Mononuclear cell (primary cell): ENCODE measurements at regions not wholly inside any gene's neighbourhood (a gene's known extent, or its start where the extent isn't known, plus 50 kb on each side); places are given as distances from the start of the nearest gene placed in this dataset.
"Not testable (repeated sequence)": the region's sequence is repeated elsewhere in the genome, so short reads cannot be mapped to it uniquely, and the experiment has no call there.

Source experiments
- H3K27me3 ChIP-seq: 2 replicates; pipeline ENCODE4 v1.6.0; 2011; ENCODE audit warnings: low read length, control low read depth; ENCODE audit not compliant: insufficient read depth
- H3K4me1 ChIP-seq: 2 replicates; pipeline ENCODE4 v1.5.1; 2011; ENCODE audit warnings: mild to moderate bottlenecking, low read length, control low read depth; ENCODE audit not compliant: insufficient read depth
- H3K4me3 ChIP-seq: 2 replicates; pipeline ENCODE4 v1.5.1; 2011; ENCODE audit warnings: mild to moderate bottlenecking, low read length, moderate library complexity
- H3K9me3 ChIP-seq: 2 replicates; pipeline ENCODE4 v1.5.1; 2011; ENCODE audit warnings: low read depth, mild to moderate bottlenecking, control low read depth, low read length

DNA sequence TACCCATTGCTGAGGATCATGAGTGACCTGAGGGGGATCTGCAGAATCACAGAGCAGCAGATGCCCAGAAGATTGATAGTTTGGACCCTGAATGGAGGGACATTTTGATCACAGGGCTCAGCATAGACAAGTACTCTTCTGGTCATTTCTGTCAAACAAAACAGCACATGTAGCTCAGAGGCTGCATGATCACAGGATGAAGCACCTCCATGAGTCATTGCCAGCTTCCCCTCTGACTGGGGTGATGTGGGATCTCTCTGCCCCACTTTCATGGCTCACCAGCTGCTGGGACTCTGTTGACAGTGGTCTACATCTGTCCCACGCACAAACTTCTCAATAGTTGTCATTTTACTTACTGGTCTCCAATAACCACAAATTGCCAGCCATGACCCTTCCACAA, 264.1 kb downstream of the RPIA start:
- Histone ChIP-seq H3K9me3 (no peaks in the 10 kb centered on the region), H3K4me1 (no peaks in the 10 kb centered on the region), H3K27me3 (no peaks in the 10 kb centered on the region), H3K4me3 (no peak overlapping the region)

DNA sequence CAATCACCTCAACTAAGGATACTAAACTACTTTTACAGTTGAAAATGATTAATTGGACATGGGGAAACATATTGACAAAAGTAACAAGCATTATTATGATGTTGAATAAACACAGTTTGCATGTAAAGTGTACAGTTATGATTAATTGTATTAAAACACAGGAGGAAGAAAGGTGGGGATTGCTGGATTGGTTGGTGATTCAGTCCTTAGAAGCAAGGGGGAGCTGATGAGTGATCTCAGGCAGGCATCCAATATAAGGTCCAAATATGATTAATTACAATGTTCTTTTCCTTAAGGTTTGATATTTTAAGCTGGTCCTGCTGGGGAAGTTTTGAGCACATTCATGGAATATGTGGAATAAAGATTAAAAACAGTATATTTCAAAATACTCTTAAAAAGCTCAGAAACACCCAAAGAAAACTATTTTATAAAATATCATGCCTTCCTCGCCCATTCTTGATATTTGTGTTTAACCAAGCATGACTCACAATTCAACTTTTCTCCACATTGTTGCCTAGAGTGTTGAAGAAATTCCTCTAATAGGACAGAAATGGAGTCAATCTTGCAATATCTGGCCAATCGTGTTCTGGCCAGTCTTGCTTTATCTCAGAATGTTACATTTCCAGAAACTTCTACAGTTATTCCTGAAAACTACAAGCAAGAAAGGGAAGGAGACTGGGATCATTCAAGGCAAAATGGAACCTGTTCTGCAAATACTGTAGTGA, 268.2 kb downstream of the RPIA start:
- Histone ChIP-seq H3K27me3 (no peaks in the 10 kb centered on the region), H3K4me3 (no peak overlapping the region), H3K4me1 (no peaks in the 10 kb centered on the region), H3K9me3 (no peaks in the 10 kb centered on the region)

DNA sequence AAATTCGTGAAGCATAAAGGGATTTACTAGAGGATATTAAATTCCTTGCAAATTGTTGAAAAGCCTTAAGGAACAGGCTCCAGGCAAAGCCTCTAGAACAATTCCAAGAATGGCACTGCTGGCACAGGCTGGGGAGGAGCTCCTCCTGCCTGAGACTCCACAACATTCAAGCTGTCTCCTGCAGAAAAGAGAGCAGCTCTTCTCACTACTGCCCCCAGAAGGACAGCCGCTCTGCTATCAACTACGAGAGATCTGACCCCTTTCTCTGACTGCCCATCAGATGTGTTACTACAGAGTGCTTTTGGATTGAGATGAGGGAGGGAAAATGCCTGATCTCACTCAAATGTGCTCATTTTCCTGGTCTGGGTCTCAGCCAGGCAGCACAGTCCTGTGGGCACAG, 269.9 kb downstream of the RPIA start:
- not testable (repeated sequence) for H3K27me3 ChIP-seq, H3K4me1 ChIP-seq

DNA sequence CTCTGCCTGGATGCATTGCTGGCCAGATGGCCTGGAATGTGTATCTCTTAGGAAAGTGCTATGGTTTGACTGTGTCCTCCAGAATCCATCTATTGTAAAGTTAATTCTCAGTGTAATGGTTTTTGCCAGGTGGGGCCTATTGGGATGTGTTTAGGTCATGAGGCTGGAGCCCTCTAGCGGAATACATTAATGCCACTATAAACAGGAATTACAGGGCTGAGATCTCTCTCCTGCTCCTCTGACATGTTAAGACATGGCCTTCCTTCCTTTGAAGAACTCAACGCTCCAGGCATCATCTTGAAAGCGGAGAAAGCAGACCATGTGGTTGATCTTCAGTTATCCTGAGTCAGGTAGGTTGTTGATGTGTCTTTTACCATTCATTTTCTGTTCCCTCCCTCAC, 276.4 kb downstream of the RPIA start:
- H3K9me3 ChIP-seq = no peaks in the 10 kb centered on the region
- H3K27me3 ChIP-seq = no peaks in the 10 kb centered on the region
- no peak overlapping the region for H3K4me3 ChIP-seq
- no peaks in the 10 kb centered on the region for H3K4me1 ChIP-seq

More for the DNA sequence above, 269.9 kb downstream of the RPIA start:
- H3K9me3 ChIP-seq, H3K4me3 ChIP-seq: not testable (repeated sequence)

DNA sequence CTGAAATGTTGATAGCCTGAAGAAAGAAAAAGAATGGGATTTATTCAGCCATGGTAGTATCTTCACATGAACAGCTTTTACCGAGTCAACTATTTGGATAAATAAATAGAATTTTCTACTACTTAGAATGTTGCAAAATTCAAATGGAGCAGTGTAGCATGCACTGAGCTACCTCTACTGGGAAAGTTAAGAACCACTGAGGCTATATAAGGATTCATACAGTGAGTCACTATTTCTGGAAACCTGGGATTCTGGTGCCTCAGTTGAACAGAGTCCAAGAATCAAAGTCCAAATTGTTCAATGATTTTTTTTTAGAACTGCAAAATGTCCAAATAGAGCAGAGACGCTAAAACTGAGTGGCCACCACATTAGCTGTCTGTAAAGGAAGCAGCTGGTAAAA, 286.5 kb downstream of the RPIA start:
- not testable (repeated sequence) for H3K9me3 ChIP-seq

DNA sequence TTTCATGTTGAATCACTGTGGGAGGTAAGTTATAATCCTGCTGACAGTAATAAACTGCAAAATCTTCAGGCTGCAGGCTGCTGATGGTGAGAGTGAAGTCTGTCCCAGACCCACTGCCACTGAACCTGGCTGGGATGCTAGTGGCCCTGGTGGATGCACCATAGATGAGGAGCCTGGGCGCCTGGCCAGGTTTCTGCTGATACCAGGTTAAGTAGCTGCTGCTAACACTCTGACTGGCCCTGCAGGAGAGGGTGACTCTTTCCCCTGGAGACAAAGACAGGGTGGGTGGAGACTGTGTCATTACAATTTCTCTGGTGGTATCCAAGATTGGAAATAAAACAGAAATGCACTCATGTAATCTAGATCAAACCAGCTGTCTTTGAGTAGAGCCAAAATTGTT, 287.0 kb downstream of the RPIA start:
- H3K4me1 ChIP-seq = not testable (repeated sequence)

More for the DNA sequence above, 286.5 kb downstream of the RPIA start:
- not testable (repeated sequence) for H3K27me3 ChIP-seq, H3K4me3 ChIP-seq, H3K4me1 ChIP-seq

DNA sequence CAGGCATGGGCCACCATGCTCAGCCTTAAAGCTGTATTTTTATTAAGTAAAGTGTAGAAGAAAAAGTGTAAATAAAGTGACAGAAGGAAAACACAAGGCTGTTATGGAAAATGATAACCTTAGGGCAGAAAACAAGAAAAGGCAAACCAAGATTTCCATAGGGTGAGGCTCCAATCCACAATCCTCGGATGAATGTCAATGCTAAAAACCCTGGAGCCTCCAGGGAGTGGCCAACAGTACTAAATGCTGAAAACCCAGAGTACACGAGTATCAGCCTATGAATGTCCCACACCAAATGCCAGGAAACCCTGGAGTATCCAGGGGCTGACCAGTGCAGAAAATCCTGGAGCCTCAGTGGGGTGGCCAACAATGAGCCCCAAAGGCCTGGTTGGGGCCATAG, 292.6 kb downstream of the RPIA start:
- not testable (repeated sequence) for H3K27me3 ChIP-seq, H3K9me3 ChIP-seq, H3K4me3 ChIP-seq, H3K4me1 ChIP-seq

More for the DNA sequence above, 287.0 kb downstream of the RPIA start:
- not testable (repeated sequence) for H3K27me3 ChIP-seq, H3K4me3 ChIP-seq, H3K9me3 ChIP-seq

DNA sequence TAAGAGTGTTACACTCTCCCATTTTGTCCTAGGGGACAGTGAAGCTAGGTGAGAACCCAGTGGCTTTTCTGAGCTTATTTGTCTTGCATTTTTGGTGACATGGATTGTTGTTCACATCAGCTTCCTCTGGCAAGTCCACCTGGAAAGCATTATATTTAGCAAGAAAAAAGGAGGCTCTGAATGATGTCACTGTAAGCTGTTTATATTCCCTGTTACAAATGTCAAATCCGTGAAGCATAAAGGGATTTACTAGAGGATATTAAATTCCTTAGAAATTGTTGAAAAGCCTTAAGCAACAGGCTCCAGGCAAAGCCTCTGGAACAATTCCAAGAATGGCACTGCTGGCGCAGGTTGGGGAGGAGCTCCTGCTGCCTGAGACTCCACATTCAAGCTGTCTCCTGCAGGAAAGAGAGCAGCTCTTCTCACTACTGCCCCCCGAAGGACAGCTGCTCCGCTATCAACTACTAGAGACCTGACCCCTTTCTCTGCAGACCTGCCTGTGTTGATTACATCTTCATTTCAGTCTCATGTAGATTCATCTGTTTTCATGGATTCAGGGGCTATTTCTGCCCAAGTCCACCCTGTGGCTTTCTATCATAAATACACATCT, 295.4 kb downstream of the RPIA start:
- not testable (repeated sequence) for H3K4me3 ChIP-seq, H3K9me3 ChIP-seq, H3K27me3 ChIP-seq, H3K4me1 ChIP-seq

DNA sequence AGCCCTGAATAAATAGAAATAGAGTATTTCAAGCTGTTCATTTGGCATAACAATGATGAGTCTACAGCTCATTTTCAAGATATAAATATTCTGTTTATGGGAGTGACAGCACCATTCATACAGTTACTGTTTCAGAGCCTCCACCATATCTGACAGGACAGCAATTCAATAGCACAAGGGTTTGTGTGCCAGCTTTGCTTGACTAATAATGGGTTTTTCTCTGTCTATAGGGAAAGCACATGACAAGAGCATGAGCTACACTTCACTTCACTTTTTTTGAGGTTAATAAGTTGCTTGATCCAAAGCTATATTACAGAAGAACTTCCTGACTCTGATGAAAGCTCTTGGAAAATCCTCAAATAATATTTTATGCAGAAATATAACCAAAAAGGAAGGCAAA, 297.1 kb downstream of the RPIA start:
- H3K4me1 ChIP-seq, H3K4me3 ChIP-seq, H3K27me3 ChIP-seq, H3K9me3 ChIP-seq: not testable (repeated sequence)

DNA sequence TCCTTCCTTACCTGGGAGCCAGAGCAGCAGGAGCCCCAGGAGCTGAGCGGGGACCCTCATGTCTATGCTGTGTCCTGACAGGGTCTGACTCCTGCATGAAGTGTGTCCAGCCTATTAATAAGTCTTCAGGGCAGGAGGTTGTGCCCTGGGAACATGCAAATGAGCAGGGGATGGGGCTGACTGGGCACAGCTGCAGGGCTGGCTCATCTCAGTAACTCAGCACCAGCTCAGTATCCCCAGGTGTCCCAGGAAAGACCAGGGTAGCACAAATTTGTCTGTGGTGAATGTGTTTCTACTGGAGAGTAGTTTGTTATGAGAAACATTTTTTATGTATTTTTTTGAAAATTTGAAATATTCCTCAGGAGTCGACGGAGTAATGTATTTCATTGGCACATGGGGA, 301.3 kb downstream of the RPIA start:
- H3K4me3 ChIP-seq, H3K9me3 ChIP-seq, H3K27me3 ChIP-seq, H3K4me1 ChIP-seq: not testable (repeated sequence)

DNA sequence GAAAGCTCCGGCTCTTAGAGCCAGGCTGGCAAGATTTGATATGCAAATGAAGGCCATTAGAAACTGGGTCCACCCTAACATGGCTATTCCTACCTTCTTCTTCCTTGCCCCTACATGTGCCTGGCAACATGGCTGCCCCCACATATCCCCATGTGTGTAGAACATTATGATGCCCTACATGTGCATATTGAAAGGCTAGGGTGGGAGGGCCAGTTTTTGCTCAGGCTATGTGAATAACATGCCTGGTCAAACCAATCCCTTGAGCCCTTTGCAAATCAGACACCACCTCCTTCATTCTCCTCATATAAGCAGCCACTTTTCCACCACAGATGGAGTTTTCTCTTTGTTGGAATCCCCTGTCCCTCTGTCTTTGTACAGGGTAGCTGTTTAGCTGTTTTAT, 303.4 kb downstream of the RPIA start:
- H3K4me1 ChIP-seq, H3K9me3 ChIP-seq, H3K4me3 ChIP-seq, H3K27me3 ChIP-seq: not testable (repeated sequence)

DNA sequence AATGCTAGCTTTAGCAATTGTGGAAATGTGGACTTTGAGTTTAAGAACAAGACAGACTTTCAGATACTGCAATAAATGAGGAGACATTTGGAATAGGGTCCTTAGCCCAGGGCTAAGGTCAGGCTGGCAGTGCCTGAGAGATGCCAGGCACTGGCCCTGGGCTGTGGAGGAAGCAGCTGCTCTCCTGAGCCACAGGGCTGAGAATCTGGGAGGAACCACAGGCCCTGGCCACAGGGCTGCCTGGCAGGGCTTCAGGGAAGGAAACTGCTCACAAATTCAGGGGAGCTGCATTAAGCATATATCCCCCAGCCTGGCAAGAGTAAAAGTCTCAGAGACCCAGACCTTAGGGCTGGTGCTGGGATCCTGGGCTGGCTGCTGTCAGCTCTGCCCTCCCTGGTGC, 305.1 kb downstream of the RPIA start:
- H3K4me1 ChIP-seq, H3K27me3 ChIP-seq, H3K4me3 ChIP-seq, H3K9me3 ChIP-seq: not testable (repeated sequence)

DNA sequence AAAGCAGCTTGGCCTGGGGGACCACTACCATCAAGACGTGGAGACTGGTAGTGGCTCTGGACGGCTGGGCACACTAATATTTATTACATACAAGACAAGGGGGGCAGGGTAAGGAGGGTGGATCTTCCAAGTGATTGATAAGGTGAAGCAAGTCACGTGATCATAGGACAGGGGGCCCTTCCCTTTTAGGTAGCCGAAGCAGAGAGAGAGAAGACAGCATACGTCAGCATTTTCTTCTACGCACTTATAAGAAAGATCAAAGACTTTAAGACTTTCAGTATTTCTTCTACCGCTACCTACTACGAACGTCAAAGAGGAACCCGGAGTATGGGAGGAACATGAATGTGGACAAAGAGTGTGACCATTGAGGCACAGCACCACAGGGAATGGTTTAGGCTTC, 307.9 kb downstream of the RPIA start:
- Histone ChIP-seq H3K4me1 (no peaks in the 10 kb centered on the region), H3K4me3 (no peak overlapping the region), H3K9me3 (no peaks in the 10 kb centered on the region), H3K27me3 (no peaks in the 10 kb centered on the region)

DNA sequence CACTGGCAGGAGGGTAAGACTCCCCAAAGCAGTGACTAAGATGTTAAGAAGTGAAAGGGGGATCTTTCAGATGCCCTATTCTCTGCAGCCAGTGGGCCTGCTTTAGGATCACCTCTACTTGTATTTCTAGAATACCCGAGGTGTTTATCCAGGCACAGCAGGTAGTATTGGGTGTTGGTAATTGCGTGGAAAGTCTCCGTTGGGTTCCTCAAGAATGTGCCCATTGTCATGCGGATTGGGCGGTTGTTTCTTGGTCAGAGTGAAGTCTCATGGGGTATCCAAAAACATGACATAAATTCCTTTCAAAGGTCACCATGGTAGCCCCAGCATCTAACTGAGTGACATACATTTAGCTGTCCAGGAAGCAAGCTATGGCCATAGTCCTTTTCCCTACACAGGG, 308.8 kb downstream of the RPIA start:
- Histone ChIP-seq H3K27me3 (no peaks in the 10 kb centered on the region), H3K9me3 (no peaks in the 10 kb centered on the region), H3K4me1 (no peaks in the 10 kb centered on the region), H3K4me3 (no peak overlapping the region)

DNA sequence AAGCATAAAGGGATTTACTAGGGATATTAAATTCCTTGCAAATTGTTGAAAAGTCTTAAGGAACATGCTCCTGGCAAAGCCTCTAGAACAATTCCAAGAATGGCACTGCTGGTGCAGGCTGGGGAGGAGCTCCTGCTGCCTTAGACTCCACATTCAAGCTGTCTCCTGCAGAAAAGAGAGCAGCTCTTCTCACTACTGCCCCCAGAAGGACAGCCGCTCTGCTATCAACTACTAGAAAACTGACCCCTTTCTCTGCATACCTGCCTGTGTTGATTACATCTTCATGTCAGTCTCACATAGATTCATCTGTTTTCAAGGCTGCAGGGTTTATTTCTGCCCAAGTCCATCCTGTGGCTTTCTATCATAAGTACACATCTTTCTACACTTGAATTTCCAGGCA, 312.8 kb downstream of the RPIA start:
- not testable (repeated sequence) for H3K27me3 ChIP-seq, H3K4me1 ChIP-seq, H3K9me3 ChIP-seq, H3K4me3 ChIP-seq

DNA sequence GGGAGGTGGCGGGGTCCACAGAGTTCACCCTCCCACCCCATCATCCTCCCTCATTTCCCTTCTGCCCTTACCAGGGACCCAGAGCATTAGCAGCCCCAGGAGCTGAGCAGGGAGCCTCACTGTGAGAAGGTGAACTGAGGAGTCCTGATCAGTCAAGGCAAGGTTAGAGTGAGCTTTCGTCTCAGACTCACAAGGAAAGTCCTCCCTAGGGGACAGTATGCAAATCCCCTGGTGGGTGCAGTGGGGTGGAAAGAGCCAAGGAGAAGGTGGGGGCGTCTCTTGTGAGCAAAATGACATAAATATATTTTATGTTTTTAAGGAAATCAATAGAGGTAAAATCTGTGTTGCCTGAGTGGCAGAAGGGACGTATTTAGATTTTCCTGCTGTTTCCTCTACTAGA, 329.1 kb downstream of the RPIA start:
- not testable (repeated sequence) for H3K4me3 ChIP-seq, H3K9me3 ChIP-seq, H3K27me3 ChIP-seq, H3K4me1 ChIP-seq
